H9 (cell line): ENCODE measurements at regions not wholly inside any gene's neighbourhood (a gene's known extent, or its start where the extent isn't known, plus 50 kb on each side); places are given as distances from the start of the nearest gene placed in this dataset.

ENCODE experiments used
- DNase-seq: peaks from one replicate; pipeline ENCODE4 v3.0.0-alpha.2; 2017
- H2AFZ ChIP-seq: one replicate; pipeline ENCODE4 v1.6.1; 2013; ENCODE audit warnings: mild to moderate bottlenecking, low read length, control low read depth, moderate library complexity
- H2AK5ac ChIP-seq: 2 replicates; pipeline ENCODE4 v1.6.1; 2013; ENCODE audit warnings: low read length, control low read depth, mixed read lengths; ENCODE audit not compliant: insufficient read length
- H2BK120ac ChIP-seq: one replicate; pipeline ENCODE4 v1.6.1; 2013; ENCODE audit warnings: low read depth, mild to moderate bottlenecking, low read length, control low read depth, inconsistent platforms; ENCODE audit not compliant: poor library complexity, severe bottlenecking
- H2BK12ac ChIP-seq: 2 replicates; pipeline ENCODE4 v1.6.1; 2013; ENCODE audit warnings: low read length, control low read depth, mixed read lengths, low read depth; ENCODE audit not compliant: insufficient read length
- H2BK15ac ChIP-seq: 2 replicates; pipeline ENCODE4 v1.6.1; 2013; ENCODE audit warnings: low read depth, low read length, control low read depth
- H2BK20ac ChIP-seq: one replicate; pipeline ENCODE4 v1.6.1; 2013; ENCODE audit warnings: low read depth, mild to moderate bottlenecking, low read length, control low read depth, inconsistent platforms; ENCODE audit not compliant: poor library complexity, severe bottlenecking
- H2BK5ac ChIP-seq: 2 replicates; pipeline ENCODE4 v1.6.1; 2013; ENCODE audit warnings: low read length, control low read depth, mixed read lengths; ENCODE audit not compliant: insufficient read length
- H3K14ac ChIP-seq: 2 replicates; pipeline ENCODE4 v1.6.1; 2013; ENCODE audit warnings: low read length, control low read depth; ENCODE audit not compliant: insufficient read depth
- H3K18ac ChIP-seq: 2 replicates; pipeline ENCODE4 v1.6.1; 2013; ENCODE audit warnings: low read depth, mild to moderate bottlenecking, mixed read lengths, low read length, control low read depth; ENCODE audit not compliant: insufficient read length
- H3K23ac ChIP-seq: 2 replicates; pipeline ENCODE4 v1.6.1; 2013; ENCODE audit warnings: low read length, control low read depth, mixed read lengths, low read depth; ENCODE audit not compliant: insufficient read length
- H3K23me2 ChIP-seq: 2 replicates; pipeline ENCODE4 v1.6.1; 2013; ENCODE audit warnings: low read depth, mild to moderate bottlenecking, mixed read lengths, low read length, control low read depth; ENCODE audit not compliant: insufficient read length, poor library complexity, severe bottlenecking
- H3K27ac ChIP-seq: 2 replicates; pipeline ENCODE4 v1.5.1; 2013; ENCODE audit warnings: low read length, control low read depth, mixed read lengths, low read depth; ENCODE audit not compliant: insufficient read length
- H3K27me3 ChIP-seq: 2 replicates; pipeline ENCODE4 v1.6.1; 2013; ENCODE audit warnings: low read length, control low read depth, inconsistent platforms; ENCODE audit not compliant: insufficient read depth
- H3K4ac ChIP-seq: 2 replicates; pipeline ENCODE4 v1.6.1; 2013; ENCODE audit warnings: low read depth, mild to moderate bottlenecking, control low read depth, inconsistent platforms, low read length, moderate library complexity
- H3K4me1 ChIP-seq: 2 replicates; pipeline ENCODE4 v1.6.1; 2013; ENCODE audit warnings: low read length, control low read depth, inconsistent platforms; ENCODE audit not compliant: insufficient read depth
- H3K4me2 ChIP-seq: 2 replicates; pipeline ENCODE4 v1.6.1; 2013; ENCODE audit warnings: low read length, control low read depth, mixed read lengths; ENCODE audit not compliant: insufficient read length, insufficient read depth
- H3K56ac ChIP-seq: 2 replicates; pipeline ENCODE4 v1.6.1; 2013; ENCODE audit warnings: low read depth, mild to moderate bottlenecking, mixed read lengths, low read length, control low read depth; ENCODE audit not compliant: insufficient read length
- H3K79me1 ChIP-seq: 2 replicates; pipeline ENCODE4 v1.6.1; 2013; ENCODE audit warnings: low read depth, mild to moderate bottlenecking, moderate library complexity, low read length, control low read depth, inconsistent platforms; ENCODE audit not compliant: insufficient read depth, poor library complexity, severe bottlenecking
- H3K79me2 ChIP-seq: 2 replicates; pipeline ENCODE4 v1.6.1; 2013; ENCODE audit warnings: low read length, control low read depth, inconsistent platforms; ENCODE audit not compliant: insufficient read depth
- H3K9ac ChIP-seq: 2 replicates; pipeline ENCODE4 v1.6.1; 2013; ENCODE audit warnings: low read length, control low read depth, mixed read lengths; ENCODE audit not compliant: insufficient read length; ENCODE audit errors: extremely low read depth
- H3K9me3 ChIP-seq: one replicate; pipeline ENCODE4 v1.6.1; 2013; ENCODE audit warnings: low read depth, low read length, inconsistent platforms; ENCODE audit not compliant: control insufficient read depth
- H3T11ph ChIP-seq: one replicate; pipeline ENCODE4 v1.6.1; 2013; ENCODE audit warnings: mild to moderate bottlenecking, low read length, control low read depth, inconsistent platforms
- H4K20me1 ChIP-seq: one replicate; pipeline ENCODE4 v1.6.1; 2013; ENCODE audit not compliant: control insufficient read depth, insufficient read length, insufficient read depth
- H4K5ac ChIP-seq: 2 replicates; pipeline ENCODE4 v1.6.1; 2013; ENCODE audit warnings: low read depth, mild to moderate bottlenecking, mixed read lengths, low read length, control low read depth; ENCODE audit not compliant: insufficient read length
- H4K8ac ChIP-seq: replicated peaks from 2 replicates; pipeline ENCODE4 v1.6.1; 2013; ENCODE audit warnings: low read length, control low read depth, mixed read lengths, low read depth; ENCODE audit not compliant: insufficient read length
- H4K91ac ChIP-seq: 2 replicates; pipeline ENCODE4 v1.6.1; 2013; ENCODE audit warnings: low read depth, mild to moderate bottlenecking, moderate library complexity, mixed read lengths, low read length, control low read depth; ENCODE audit not compliant: insufficient read length
- H3K27ac Mint-ChIP-seq, 3 experiments: 2 replicates in 2 of 3; 3 replicates in 1 of 3; pipeline ENCODE4 v1.8.0; 2020 to 2021; ENCODE audit warnings: mixed read lengths in 3 of 3, mild to moderate bottlenecking in 1 of 3, moderate library complexity in 1 of 3
- H3K27me3 Mint-ChIP-seq: 2 replicates; pipeline ENCODE4 v1.8.0; 2021; ENCODE audit warnings: low read depth, mild to moderate bottlenecking, moderate library complexity, mixed read lengths
- H3K36me3 Mint-ChIP-seq, 3 experiments: 2 replicates in 2 of 3; 3 replicates in 1 of 3; pipeline ENCODE4 v1.8.0; 2020 to 2021; ENCODE audit warnings: low read depth in 3 of 3, mixed read lengths in 3 of 3; ENCODE audit not compliant: insufficient read depth in 1 of 3
- H3K4me1 Mint-ChIP-seq, 2 experiments: 2 replicates each; pipeline ENCODE4 v1.8.0; 2020; ENCODE audit warnings: mixed read lengths in 2 of 2
- H3K4me3 Mint-ChIP-seq, 2 experiments: 2 replicates in 1 of 2; 3 replicates in 1 of 2; pipeline ENCODE4 v1.8.0; 2020 to 2021; ENCODE audit warnings: mild to moderate bottlenecking in 2 of 2, mixed read lengths in 2 of 2, moderate library complexity in 1 of 2
- H3K9me3 Mint-ChIP-seq, 2 experiments: 2 replicates in 1 of 2; 3 replicates in 1 of 2; pipeline ENCODE4 v1.8.0; 2020; ENCODE audit warnings: mild to moderate bottlenecking in 2 of 2, mixed read lengths in 2 of 2, moderate library complexity in 1 of 2
- CTCF ChIP-seq: fragments of 200-600 bp; sonication (generic); conservative IDR thresholded peaks from 3 replicates; pipeline ENCODE4 v1.8.0; 2021; ENCODE audit warnings: antibody characterized with exemption, mild to moderate bottlenecking
- WGBS: extraction: QIAGEN DNeasy Blood & Tissue Kit; methylation state at CpG from one replicate; pipeline ENCODE4 v1.1.7; 2013; ENCODE audit warnings: missing lambda C conversion rate, low lambda C conversion rate, mixed read lengths; ENCODE audit not compliant: insufficient read length; ENCODE audit errors: extremely low coverage; 5-methylcytosine and 5-hydroxymethylcytosine counted together

- H3K56ac ChIP-seq: no peak overlapping the region
- no peak overlapping the region for H3K4ac ChIP-seq
- no peak overlapping the region for H3K4me2 ChIP-seq
- H2BK120ac ChIP-seq: no peak overlapping the region
- H4K5ac ChIP-seq: no peak overlapping the region
- no peak overlapping the region for H2BK20ac ChIP-seq
- H3K9me3 ChIP-seq: no peaks in the 10 kb centered on the region
- H4K8ac ChIP-seq: no peak overlapping the region
- no peak overlapping the region for H3K9ac ChIP-seq
- H3K27ac ChIP-seq: no peak overlapping the region
- no peaks in the 10 kb centered on the region for H3K9me3 Mint-ChIP-seq
- H3K27ac Mint-ChIP-seq: no peak overlapping the region
- no peak overlapping the region for H3K18ac ChIP-seq
- H3K23ac ChIP-seq: no peak overlapping the region
- no peak overlapping the region for H2AFZ ChIP-seq
- H3T11ph ChIP-seq: no peak overlapping the region
- H3K4me3 Mint-ChIP-seq: no peak overlapping the region
- WGBS: no CpG with 5 or more reads among the region's 6 CpGs
- H3K4me1 Mint-ChIP-seq: peaks cover 8% of the 10 kb centered on the region in 2 experiments
- H3K36me3 Mint-ChIP-seq: no peaks in the 10 kb centered on the region
- no peak for TF ChIP-seq CTCF
- no peak overlapping the region; the same call in 1 of the 2 replicates for H3K14ac ChIP-seq
- no peaks in the 10 kb centered on the region for H3K23me2 ChIP-seq
- H2BK15ac ChIP-seq: no peak overlapping the region
- no peak for DNase-seq
- no peak overlapping the region for H2BK12ac ChIP-seq
- H3K4me1 ChIP-seq: no peaks in the 10 kb centered on the region; the same call in 1 of the 2 replicates
- no peak overlapping the region for H2AK5ac ChIP-seq
- H2BK5ac ChIP-seq: no peak overlapping the region
- no peaks in the 10 kb centered on the region for H3K27me3 ChIP-seq
- no peaks in the 10 kb centered on the region; the same call in 1 of the 2 replicates for H3K27me3 Mint-ChIP-seq
- H3K79me1 ChIP-seq: no peaks in the 10 kb centered on the region
- H3K79me2 ChIP-seq: no peaks in the 10 kb centered on the region
- H4K20me1 ChIP-seq: no peaks in the 10 kb centered on the region
- no peak overlapping the region for H4K91ac ChIP-seq
Observed at GRCh38 chr18:75865639-75866038, 438.1 kb upstream of the SMIM21 start.
